Hepatocyte (in vitro differentiated cells): ENCODE measurements at regions not wholly inside any gene's neighbourhood (a gene's known extent, or its start where the extent isn't known, plus 50 kb on each side); places are given as distances from the start of the nearest gene placed in this dataset.

Experiments used
- CTCF ChIP-seq: fragments of 200-600 bp; sonication (generic); IDR thresholded peaks from 2 replicates; pipeline ENCODE4 v1.5.1; 2016; ENCODE audit warnings: antibody characterized with exemption, mild to moderate bottlenecking; ENCODE audit not compliant: poor library complexity
- EZH2phosphoT487 ChIP-seq: fragments of 200-600 bp; sonication (generic); IDR thresholded peaks from one replicate; pipeline ENCODE4 v1.6.1; 2018; ENCODE audit warnings: antibody characterized with exemption, mild to moderate bottlenecking, low read depth, moderate library complexity; ENCODE audit not compliant: unreplicated experiment, severe bottlenecking

GRCh38 chr22:26842103-26842502 is 184.7 kb downstream of the MIAT start:
- no peak for TF ChIP-seq CTCF
- no peak for TF ChIP-seq EZH2phosphoT487
